ENCODE measurements at regions not wholly inside any gene's neighbourhood (a gene's known extent, or its start where the extent isn't known, plus 50 kb on each side); places are given as distances from the start of the nearest gene placed in this dataset.

DNA sequence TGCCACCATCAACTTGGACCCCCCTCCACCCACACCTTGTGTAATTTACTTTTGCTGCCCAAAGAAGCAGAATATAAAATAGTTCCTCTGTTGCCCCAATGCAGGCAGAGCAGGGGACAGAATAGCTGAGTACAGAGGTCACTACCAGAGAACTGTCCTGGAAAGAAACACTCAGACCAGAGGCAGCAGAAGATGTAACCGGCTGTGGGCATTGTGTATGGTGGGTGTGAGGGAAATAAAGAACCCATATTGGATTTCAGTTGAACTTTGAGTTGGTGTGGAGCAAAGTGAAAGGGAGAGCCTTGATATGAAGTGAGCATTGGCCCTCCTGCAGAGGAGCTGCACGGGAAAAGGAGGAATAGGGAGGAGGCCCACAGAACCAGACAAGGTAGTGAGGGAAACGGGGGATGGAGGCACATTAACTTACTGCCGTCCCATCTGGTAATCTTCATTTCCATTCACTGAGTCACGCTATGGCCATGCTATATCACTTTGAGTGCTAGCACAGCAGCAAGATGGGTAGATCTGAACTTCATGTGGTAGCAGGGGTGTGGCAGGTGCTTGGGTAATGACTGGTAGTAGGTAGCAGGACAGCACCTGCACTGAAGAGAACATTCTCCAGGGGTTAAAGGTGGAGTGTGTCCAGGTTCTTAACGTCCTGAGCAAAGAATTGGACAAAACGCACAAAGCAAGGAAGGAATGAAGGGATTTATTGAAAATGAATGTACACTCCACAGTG, 56.3 kb upstream of the FBXO28 start:
- Histone ChIP-seq H3K4me1 (ENCODE audit: control insufficient read depth, extremely low read depth, insufficient read depth, low read length) (peaks cover 3% of the 10 kb centered on the region), H3K79me2 (ENCODE audit: control insufficient read depth, insufficient read depth, low read length) (no peaks in the 10 kb centered on the region), H3K27me3 (ENCODE audit: control insufficient read depth, insufficient read depth, low read length) (no peaks in the 10 kb centered on the region), H4K20me1 (ENCODE audit: control insufficient read depth, extremely low read depth, insufficient read depth, low read length) (no peaks in the 10 kb centered on the region), H3K9ac (ENCODE audit: insufficient read depth, low read length) (no peak overlapping the region), H3K4me3 (replicated peaks in 1 of 4; ENCODE audit: control extremely low read depth in 1 of 4, insufficient read depth in 1 of 4, low read depth in 3 of 4, low read length in 4 of 4) (no peak overlapping the region), H3K27ac (ENCODE audit: insufficient read depth, low read length) (no peak overlapping the region), H3K9me3 (ENCODE audit: control insufficient read depth, insufficient read depth, low read depth, low read length) (no peaks in the 10 kb centered on the region), H3K4me2 (ENCODE audit: extremely low read depth, insufficient read depth, low read length) (no peak overlapping the region), H2AFZ (ENCODE audit: low read length) (no peak overlapping the region), H3K36me3 (ENCODE audit: control insufficient read depth, insufficient read depth, low read length) (no peaks in the 10 kb centered on the region)
- DNase-seq (ENCODE audit: low read depth in 2 of 2), result no peak
- no peak for TF ChIP-seq EZH2 (IDR thresholded peaks at IDR 0.05; ENCODE audit: low read length, missing control alignments)
- no peak for TF ChIP-seq CTCF (conservative IDR thresholded peaks at IDR 0.05 in 1 of 2, IDR thresholded peaks at IDR 0.05 in 1 of 2; ENCODE audit: low read depth in 1 of 2, low read length in 2 of 2)

- H3K36me3 ChIP-seq (ENCODE audit: control insufficient read depth, insufficient read depth, low read length), result no peaks in the 10 kb centered on the region
- DNase-seq (ENCODE audit: low read depth in 2 of 2), result peak in 1 of 2 donors; percentile 38
- no peak overlapping the region for H3K4me2 ChIP-seq (ENCODE audit: extremely low read depth, insufficient read depth, low read length)
- H4K20me1 ChIP-seq (ENCODE audit: control insufficient read depth, extremely low read depth, insufficient read depth, low read length), result no peaks in the 10 kb centered on the region
- no peak overlapping the region for H2AFZ ChIP-seq (ENCODE audit: low read length)
- H3K4me3 ChIP-seq (replicated peaks in 1 of 4; ENCODE audit: control extremely low read depth in 1 of 4, insufficient read depth in 1 of 4, low read depth in 3 of 4, low read length in 4 of 4), result no peak overlapping the region
- TF ChIP-seq EZH2 (IDR thresholded peaks at IDR 0.05; ENCODE audit: low read length, missing control alignments), result no peak
- no peak for TF ChIP-seq CTCF (conservative IDR thresholded peaks at IDR 0.05 in 1 of 2, IDR thresholded peaks at IDR 0.05 in 1 of 2; ENCODE audit: low read depth in 1 of 2, low read length in 2 of 2)
- no peaks in the 10 kb centered on the region for H3K79me2 ChIP-seq (ENCODE audit: control insufficient read depth, insufficient read depth, low read length)
- H3K9me3 ChIP-seq (ENCODE audit: control insufficient read depth, insufficient read depth, low read depth, low read length), result no peaks in the 10 kb centered on the region
- H3K9ac ChIP-seq (ENCODE audit: insufficient read depth, low read length), result no peak overlapping the region
- peaks cover 7% of the 10 kb centered on the region for H3K4me1 ChIP-seq (ENCODE audit: control insufficient read depth, extremely low read depth, insufficient read depth, low read length)
- no peaks in the 10 kb centered on the region for H3K27me3 ChIP-seq (ENCODE audit: control insufficient read depth, insufficient read depth, low read length)
- no peak overlapping the region for H3K27ac ChIP-seq (ENCODE audit: insufficient read depth, low read length)
Measured at GRCh38 chr1:224054611-224055010, 59.3 kb upstream of the FBXO28 start.

- H3K27ac ChIP-seq (ENCODE audit: insufficient read depth, low read length), result no peak overlapping the region
- TF ChIP-seq CTCF (conservative IDR thresholded peaks at IDR 0.05 in 1 of 2, IDR thresholded peaks at IDR 0.05 in 1 of 2; ENCODE audit: low read depth in 1 of 2, low read length in 2 of 2) (no peak), EZH2 (IDR thresholded peaks at IDR 0.05; ENCODE audit: low read length, missing control alignments) (no peak)
- no peak overlapping the region for H3K4me2 ChIP-seq (ENCODE audit: extremely low read depth, insufficient read depth, low read length)
Measured at GRCh38 chr1:224054012-224054411, 59.9 kb upstream of the FBXO28 start.

More at GRCh38 chr1:224054012-224054411, 59.9 kb upstream of the FBXO28 start:
- Histone ChIP-seq H3K9ac (ENCODE audit: insufficient read depth, low read length) (no peak overlapping the region), H4K20me1 (ENCODE audit: control insufficient read depth, extremely low read depth, insufficient read depth, low read length) (no peaks in the 10 kb centered on the region), H3K4me3 (replicated peaks in 1 of 4; ENCODE audit: control extremely low read depth in 1 of 4, insufficient read depth in 1 of 4, low read depth in 3 of 4, low read length in 4 of 4) (no peak overlapping the region), H2AFZ (ENCODE audit: low read length) (no peak overlapping the region), H3K9me3 (ENCODE audit: control insufficient read depth, insufficient read depth, low read depth, low read length) (no peaks in the 10 kb centered on the region), H3K36me3 (ENCODE audit: control insufficient read depth, insufficient read depth, low read length) (no peaks in the 10 kb centered on the region), H3K4me1 (ENCODE audit: control insufficient read depth, extremely low read depth, insufficient read depth, low read length) (peaks cover 7% of the 10 kb centered on the region), H3K27me3 (ENCODE audit: control insufficient read depth, insufficient read depth, low read length) (no peaks in the 10 kb centered on the region), H3K79me2 (ENCODE audit: control insufficient read depth, insufficient read depth, low read length) (no peaks in the 10 kb centered on the region)
- DNase-seq (ENCODE audit: low read depth in 2 of 2), result no peak

Measured in fibroblast of lung (primary cell).